Kidney capillary endothelial cell (primary cell): ENCODE measurements at regions not wholly inside any gene's neighbourhood (a gene's known extent, or its start where the extent isn't known, plus 50 kb on each side); places are given as distances from the start of the nearest gene placed in this dataset.
"Not testable (repeated sequence)": the region's sequence is repeated elsewhere in the genome, so short reads cannot be mapped to it uniquely, and the experiment has no call there.

Experiments used
- DNase-seq: peaks from one replicate; pipeline ENCODE4 v3.0.0-alpha.2; 2018; ENCODE audit warnings: low spot score

GRCh38 chr1:168826269-168826668 is 97.3 kb upstream of the DPT start:
- no peak for DNase-seq

GRCh38 chr1:168827557-168827956 is 98.6 kb upstream of the DPT start:
- DNase-seq, result no peak

- DNase-seq, result no peak
Observed at GRCh38 chr1:168829876-168830275, 100.9 kb upstream of the DPT start.

GRCh38 chr1:168830562-168830961 is 101.6 kb upstream of the DPT start:
- DNase-seq, result no peak

- DNase-seq, result no peak
Observed at GRCh38 chr1:168832661-168833060, 103.7 kb upstream of the DPT start.

- no peak for DNase-seq
Observed at GRCh38 chr1:168833362-168833761, 104.4 kb upstream of the DPT start.

GRCh38 chr1:168833801-168834224 is 104.8 kb upstream of the DPT start:
- no peak for DNase-seq

- DNase-seq, result no peak
Observed at GRCh38 chr1:168834225-168834872, 105.3 kb upstream of the DPT start.

GRCh38 chr1:168835176-168835575 is 106.2 kb upstream of the DPT start:
- no peak for DNase-seq

GRCh38 chr1:168835791-168836190 is 106.8 kb upstream of the DPT start:
- DNase-seq, result no peak

- no peak for DNase-seq
Observed at GRCh38 chr1:168836469-168836868, 107.5 kb upstream of the DPT start.

GRCh38 chr1:168837230-168837629 is 108.2 kb upstream of the DPT start:
- DNase-seq, result not testable (repeated sequence)

- no peak for DNase-seq
Observed at GRCh38 chr1:168842306-168842705, 113.3 kb upstream of the DPT start.

- no peak for DNase-seq
Observed at GRCh38 chr1:168842916-168843315, 113.9 kb upstream of the DPT start.

GRCh38 chr1:168843401-168843800 is 114.4 kb upstream of the DPT start:
- DNase-seq, result no peak

GRCh38 chr1:168843950-168844349 is 114.9 kb upstream of the DPT start:
- DNase-seq, result no peak

- no peak for DNase-seq
Observed at GRCh38 chr1:168845140-168845539, 116.1 kb upstream of the DPT start.

GRCh38 chr1:168848051-168848450 is 119.0 kb upstream of the DPT start:
- DNase-seq, result no peak

- no peak for DNase-seq
Observed at GRCh38 chr1:168861421-168862004, 132.5 kb upstream of the DPT start.

GRCh38 chr1:168863772-168864171 is 134.8 kb upstream of the DPT start:
- no peak for DNase-seq

- DNase-seq, result no peak
Observed at GRCh38 chr1:168864266-168864665, 135.3 kb upstream of the DPT start.

- DNase-seq, result no peak
Observed at GRCh38 chr1:168865850-168866620, 137.0 kb upstream of the DPT start.

- no peak for DNase-seq
Observed at GRCh38 chr1:168867941-168868634, 139.1 kb upstream of the DPT start.
